Heart left ventricle (tissue), 13 donors: ENCODE measurements at regions not wholly inside any gene's neighbourhood (a gene's known extent, or its start where the extent isn't known, plus 50 kb on each side); places are given as distances from the start of the nearest gene placed in this dataset.

ENCODE experiments used
- POLR2A ChIP-seq, 2 donors: fragments of 450-650 bp; IDR thresholded peaks; one replicate each; pipeline ENCODE4 v1.6.1; 2017; ENCODE audit warnings: antibody characterized with exemption in 2 of 2, mild to moderate bottlenecking in 2 of 2, moderate library complexity in 2 of 2
- TF ChIP-seq, protein P1 (sequence below), 12 donors: fragments of 200-600 bp; sonication (generic) in 4 of 12; IDR thresholded peaks; one replicate each; pipeline versions ENCODE4 v1.5.0 to v1.8.0; 2018 to 2022; ENCODE audit warnings: antibody characterized with exemption in 12 of 12, mild to moderate bottlenecking in 5 of 12
- donor health status: ischemic (EF 13 %, LVEDD 7.1; RV severe dilation, severe dysfunction).
- donor health status: DM: no; HTN: yes; CAD: no.
- donor health status: DM: no; HTN: no; CAD: no.
- donor health status: ischemic (EF 25% LVEDD 6.9; RV normal size, moderate dysfunction).
- donor health status: ischemic (EF 25% LVEDD 5.7; RV mildly dilated, moderate dysfunction).
- donor health status: ischemic (EF 35%, LVEDD 5.7; RV mildly dilated, moderate dysfunction).
- donor health status: nonischemic (EF 11% LVEDD 7.7; RV severe dilation, severe dysfunction).
- donor health status: DM: yes; HTN: yes; CAD: no.
- donor health status: PGD.
- donor health status: ischemic (EF 29% LVEDD 5.4; RV normal size, mild dysfunction).
- donor health status: nonischemic (EF 23%, LVEDD 6.1; RV moderate dilation, normal function).

DNA sequence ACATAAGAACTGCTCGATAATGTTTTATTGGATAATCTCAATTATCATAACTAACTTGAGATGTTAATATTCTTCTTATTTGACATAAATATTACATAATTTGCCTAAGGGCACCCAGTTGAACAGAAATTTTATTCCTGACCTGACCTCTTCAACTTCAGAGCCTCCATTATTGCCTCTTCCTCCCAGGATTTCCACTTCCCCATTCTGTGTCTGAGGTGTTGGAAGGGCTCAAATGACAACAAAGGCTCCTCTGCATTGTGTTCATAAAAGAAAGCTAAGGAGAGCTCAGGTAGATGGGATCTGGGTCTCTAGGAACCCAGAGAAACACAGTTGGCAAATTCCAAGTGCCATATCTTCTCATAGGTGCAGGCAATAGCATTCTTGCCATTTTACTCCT is 61.2 kb upstream of the ARHGAP20 start:
- TF ChIP-seq, protein P1, sequence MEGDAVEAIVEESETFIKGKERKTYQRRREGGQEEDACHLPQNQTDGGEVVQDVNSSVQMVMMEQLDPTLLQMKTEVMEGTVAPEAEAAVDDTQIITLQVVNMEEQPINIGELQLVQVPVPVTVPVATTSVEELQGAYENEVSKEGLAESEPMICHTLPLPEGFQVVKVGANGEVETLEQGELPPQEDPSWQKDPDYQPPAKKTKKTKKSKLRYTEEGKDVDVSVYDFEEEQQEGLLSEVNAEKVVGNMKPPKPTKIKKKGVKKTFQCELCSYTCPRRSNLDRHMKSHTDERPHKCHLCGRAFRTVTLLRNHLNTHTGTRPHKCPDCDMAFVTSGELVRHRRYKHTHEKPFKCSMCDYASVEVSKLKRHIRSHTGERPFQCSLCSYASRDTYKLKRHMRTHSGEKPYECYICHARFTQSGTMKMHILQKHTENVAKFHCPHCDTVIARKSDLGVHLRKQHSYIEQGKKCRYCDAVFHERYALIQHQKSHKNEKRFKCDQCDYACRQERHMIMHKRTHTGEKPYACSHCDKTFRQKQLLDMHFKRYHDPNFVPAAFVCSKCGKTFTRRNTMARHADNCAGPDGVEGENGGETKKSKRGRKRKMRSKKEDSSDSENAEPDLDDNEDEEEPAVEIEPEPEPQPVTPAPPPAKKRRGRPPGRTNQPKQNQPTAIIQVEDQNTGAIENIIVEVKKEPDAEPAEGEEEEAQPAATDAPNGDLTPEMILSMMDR (IDR thresholded peaks at IDR 0.05): no peak
- TF ChIP-seq POLR2A (IDR thresholded peaks at IDR 0.05): no peak
